OCI-LY7 (cell line): ENCODE measurements at regions not wholly inside any gene's neighbourhood (a gene's known extent, or its start where the extent isn't known, plus 50 kb on each side); places are given as distances from the start of the nearest gene placed in this dataset.

Experiments
- BruUV-seq: library from RNA; stranded (reverse); fragments of 400-500 nt; replicated peaks from 2 replicates; lab custom pipeline; 2021; lab: Mats Ljungman, UMichigan
- CTCF ChIA-PET: fragments of 300-600 bp; sonication (Branson Sonifier 250); formaldehyde crosslinking; loops from one replicate; lab custom pipeline; 2022; ENCODE audit warnings: antibody characterized with exemption; ENCODE audit not compliant: unreplicated experiment; lab: Charles Lee
- POLR2A ChIA-PET: fragments of 300-600 bp; sonication (Branson Sonifier 250); formaldehyde crosslinking; loops from one replicate; lab custom pipeline; 2022; ENCODE audit warnings: antibody characterized with exemption; lab: Charles Lee
- DNase-seq: peaks from one replicate; pipeline ENCODE4 v3.0.0-alpha.2; 2015; ENCODE audit warnings: low spot score
- H2AFZ ChIP-seq: fragments of 200-600 bp; sonication (generic), shearing (Covaris generic); 2 replicates; pipeline ENCODE4 v1.6.1; 2014; ENCODE audit warnings: mild to moderate bottlenecking, antibody characterized with exemption, low read length, moderate library complexity
- H3K27ac ChIP-seq: fragments of 200-600 bp; sonication (generic); 2 replicates; pipeline ENCODE4 v1.5.1; 2014; ENCODE audit warnings: mixed run types, low read depth, mild to moderate bottlenecking, moderate library complexity, low read length, inconsistent platforms; ENCODE audit not compliant: poor library complexity, severe bottlenecking
- H3K36me3 ChIP-seq: fragments of 200-600 bp; sonication (generic); 2 replicates; pipeline ENCODE4 v1.6.1; 2014; ENCODE audit warnings: mild to moderate bottlenecking, antibody characterized with exemption, low read length, moderate library complexity, mixed read lengths; ENCODE audit not compliant: insufficient read depth
- H3K4me1 ChIP-seq: fragments of 200-600 bp; sonication (generic); 2 replicates; pipeline ENCODE4 v1.5.1; 2014; ENCODE audit warnings: mild to moderate bottlenecking, low read length; ENCODE audit not compliant: insufficient read depth, poor library complexity, severe bottlenecking
- H3K4me2 ChIP-seq: fragments of 200-600 bp; sonication (generic); 2 replicates; pipeline ENCODE4 v1.6.1; 2014; ENCODE audit warnings: mild to moderate bottlenecking, low read length
- H3K4me3 ChIP-seq: fragments of 200-600 bp; sonication (generic); 2 replicates; pipeline ENCODE4 v1.5.1; 2014; ENCODE audit warnings: mild to moderate bottlenecking, low read depth, low read length; ENCODE audit not compliant: poor library complexity, severe bottlenecking
- H3K79me2 ChIP-seq: fragments of 200-600 bp; sonication (generic); 2 replicates; pipeline ENCODE4 v1.6.1; 2016; ENCODE audit warnings: low read depth, mild to moderate bottlenecking, low read length, moderate library complexity, mixed read lengths; ENCODE audit not compliant: insufficient read depth
- H3K9me2 ChIP-seq: fragments of 200-600 bp; sonication (generic); 2 replicates; pipeline ENCODE4 v1.6.1; 2016; ENCODE audit warnings: mild to moderate bottlenecking, low read length, mixed read lengths; ENCODE audit not compliant: insufficient read depth
- H3K9me3 ChIP-seq: fragments of 200-600 bp; sonication (generic); 2 replicates; pipeline ENCODE4 v1.6.1; 2014; ENCODE audit warnings: mild to moderate bottlenecking, mixed run types, low read length, mixed read lengths
- H4K20me1 ChIP-seq: fragments of 200-600 bp; sonication (generic); 2 replicates; pipeline ENCODE4 v1.6.1; 2014; ENCODE audit warnings: mild to moderate bottlenecking, antibody characterized with exemption, low read length, moderate library complexity, mixed read lengths; ENCODE audit not compliant: insufficient read depth
- EZH2phosphoT487 ChIP-seq: fragments of 200-600 bp; sonication (generic); IDR thresholded peaks from 2 replicates; pipeline ENCODE4 v1.6.1; 2018; ENCODE audit warnings: low read depth, borderline replicate concordance, mild to moderate bottlenecking, mixed run types, antibody characterized with exemption, low read length, moderate library complexity, mixed read lengths
- intact Hi-C: fragments of 100-400 bp; cut with micrococcal nuclease; formaldehyde crosslinking; loops from one replicate; pipeline ENCODE4 v1.10.0; 2022; ENCODE audit not compliant: unreplicated experiment
- TF ChIP-seq, protein P1 (sequence below): fragments of 200-600 bp; sonication (generic); conservative IDR thresholded peaks from 2 replicates; pipeline ENCODE4 v1.5.1; 2014; ENCODE audit warnings: mild to moderate bottlenecking, antibody characterized with exemption, low read length, moderate library complexity, mixed read lengths

GRCh38 chr7:125033506-125033905, 103.9 kb upstream of the POT1 start:
- H3K4me3 ChIP-seq: no peak overlapping the region
- BruUV-seq: no TSS peak
- H3K36me3 ChIP-seq: no peaks in the 10 kb centered on the region
- H3K9me3 ChIP-seq: no peaks in the 10 kb centered on the region
- ChIA-PET CTCF (no interaction called here), POLR2A (no interaction called here)
- no peaks in the 10 kb centered on the region for H3K9me2 ChIP-seq
- no peak overlapping the region for H3K4me2 ChIP-seq
- no peak for DNase-seq
- H4K20me1 ChIP-seq: no peaks in the 10 kb centered on the region
- no peak overlapping the region for H3K27ac ChIP-seq
- H3K79me2 ChIP-seq: no peaks in the 10 kb centered on the region
- intact Hi-C loops: no loop called here
- H3K4me1 ChIP-seq: no peaks in the 10 kb centered on the region
- no peak overlapping the region for H2AFZ ChIP-seq
- TF ChIP-seq, protein P1, sequence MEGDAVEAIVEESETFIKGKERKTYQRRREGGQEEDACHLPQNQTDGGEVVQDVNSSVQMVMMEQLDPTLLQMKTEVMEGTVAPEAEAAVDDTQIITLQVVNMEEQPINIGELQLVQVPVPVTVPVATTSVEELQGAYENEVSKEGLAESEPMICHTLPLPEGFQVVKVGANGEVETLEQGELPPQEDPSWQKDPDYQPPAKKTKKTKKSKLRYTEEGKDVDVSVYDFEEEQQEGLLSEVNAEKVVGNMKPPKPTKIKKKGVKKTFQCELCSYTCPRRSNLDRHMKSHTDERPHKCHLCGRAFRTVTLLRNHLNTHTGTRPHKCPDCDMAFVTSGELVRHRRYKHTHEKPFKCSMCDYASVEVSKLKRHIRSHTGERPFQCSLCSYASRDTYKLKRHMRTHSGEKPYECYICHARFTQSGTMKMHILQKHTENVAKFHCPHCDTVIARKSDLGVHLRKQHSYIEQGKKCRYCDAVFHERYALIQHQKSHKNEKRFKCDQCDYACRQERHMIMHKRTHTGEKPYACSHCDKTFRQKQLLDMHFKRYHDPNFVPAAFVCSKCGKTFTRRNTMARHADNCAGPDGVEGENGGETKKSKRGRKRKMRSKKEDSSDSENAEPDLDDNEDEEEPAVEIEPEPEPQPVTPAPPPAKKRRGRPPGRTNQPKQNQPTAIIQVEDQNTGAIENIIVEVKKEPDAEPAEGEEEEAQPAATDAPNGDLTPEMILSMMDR: 0 out of 2 replicates have a peak, but pooled peaks have one; percentile 22
- TF ChIP-seq EZH2phosphoT487: no peak

DNA sequence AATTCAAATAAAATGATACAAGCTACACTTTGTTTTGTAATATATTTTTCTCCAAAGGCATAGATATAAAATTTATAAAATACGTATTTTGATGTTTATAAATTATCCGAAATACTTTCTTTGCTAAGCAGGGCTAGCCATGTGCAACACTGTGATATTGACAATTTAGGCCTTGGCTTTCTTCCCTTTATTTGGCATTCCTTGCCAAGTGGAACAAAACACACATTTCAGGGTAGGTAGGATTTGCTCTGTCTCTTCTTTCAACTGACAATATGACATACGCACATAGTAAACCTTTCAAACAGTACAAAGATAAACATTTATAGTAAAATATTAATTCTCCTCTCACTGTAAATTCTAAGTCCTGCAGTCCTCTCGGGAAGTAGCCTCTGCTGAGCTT, 103.3 kb upstream of the POT1 start:
- no peaks in the 10 kb centered on the region for H3K79me2 ChIP-seq
- H3K4me1 ChIP-seq: no peaks in the 10 kb centered on the region
- H2AFZ ChIP-seq: no peak overlapping the region
- intact Hi-C loops: no loop called here
- H3K9me3 ChIP-seq: no peaks in the 10 kb centered on the region
- no peak overlapping the region for H3K4me3 ChIP-seq
- H4K20me1 ChIP-seq: no peaks in the 10 kb centered on the region
- DNase-seq: no peak
- no peak overlapping the region for H3K27ac ChIP-seq
- no peaks in the 10 kb centered on the region for H3K36me3 ChIP-seq
- H3K9me2 ChIP-seq: no peaks in the 10 kb centered on the region
- BruUV-seq: no TSS peak
- no peak overlapping the region for H3K4me2 ChIP-seq
- CTCF ChIA-PET: no interaction called here
- TF ChIP-seq, protein P1: no peak
- TF ChIP-seq EZH2phosphoT487: no peak
- POLR2A ChIA-PET: no interaction called here

DNA sequence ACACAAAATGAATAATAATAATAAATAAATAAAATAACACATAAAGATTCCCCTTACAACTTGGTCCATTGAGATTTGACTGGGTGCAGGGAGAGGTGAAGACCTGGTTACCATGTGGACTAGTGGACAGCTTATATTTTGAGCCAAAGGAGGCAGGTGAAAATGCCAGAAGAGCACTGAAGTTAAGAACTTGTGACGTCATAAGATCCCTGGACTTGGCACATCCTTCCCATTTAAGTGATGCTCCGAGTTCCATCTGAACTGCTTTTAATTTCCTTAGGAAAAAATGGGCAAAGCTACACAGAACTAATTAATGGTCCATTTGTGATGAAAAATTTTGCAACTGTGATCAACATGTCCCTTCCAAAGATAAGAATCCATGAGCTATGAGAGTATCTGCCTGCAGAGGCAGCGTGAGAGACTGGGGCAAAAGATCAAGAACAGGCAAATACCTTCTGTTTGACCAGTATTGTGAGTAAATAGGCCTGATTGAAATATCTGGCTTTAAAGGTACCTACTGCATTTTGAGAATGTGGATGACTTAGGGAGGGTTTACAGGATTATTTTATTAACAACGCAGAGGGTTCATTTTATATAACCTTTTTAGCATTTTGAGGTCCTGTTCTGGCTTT, 101.2 kb upstream of the POT1 start:
- intact Hi-C loops: no loop called here
- CTCF ChIA-PET: no interaction called here
- POLR2A ChIA-PET: no interaction called here
- Histone ChIP-seq H3K79me2 (no peaks in the 10 kb centered on the region), H3K9me2 (no peaks in the 10 kb centered on the region), H3K36me3 (no peaks in the 10 kb centered on the region), H3K4me3 (no peak overlapping the region), H2AFZ (no peak overlapping the region), H3K27ac (no peak overlapping the region), H3K4me1 (no peaks in the 10 kb centered on the region), H3K9me3 (no peaks in the 10 kb centered on the region), H4K20me1 (no peaks in the 10 kb centered on the region), H3K4me2 (no peak overlapping the region)
- no peak for DNase-seq
- no peak for TF ChIP-seq EZH2phosphoT487
- TF ChIP-seq, protein P1: no peak
- BruUV-seq: no TSS peak
